ENCODE measurements at regions not wholly inside any gene's neighbourhood (a gene's known extent, or its start where the extent isn't known, plus 50 kb on each side); places are given as distances from the start of the nearest gene placed in this dataset.

- Histone ChIP-seq H3K27me3 (no peaks in the 10 kb centered on the region), H3K4me3 (no peak overlapping the region), H3K27ac (no peak overlapping the region), H3K36me3 (no peaks in the 10 kb centered on the region), H3K4me1 (peaks cover 9% of the 10 kb centered on the region), H3K9me3 (no peaks in the 10 kb centered on the region)
- DNase-seq (ENCODE audit: low spot score in 2 of 2) = no peak
- TF ChIP-seq POLR2AphosphoS5 (IDR thresholded peaks at IDR 0.05) (no peak), EP300 (IDR thresholded peaks at IDR 0.05) (no peak), POLR2A (IDR thresholded peaks at IDR 0.05) (no peak), CTCF (IDR thresholded peaks at IDR 0.05) (no peak)
- WGBS = 61% methylated on average over 2 of the region's 2 CpGs
These were observed 106.5 kb upstream of the LMNTD1 start for GRCh38 chr12:25659621-25660020.

- TF ChIP-seq EP300 (IDR thresholded peaks at IDR 0.05) (no peak), POLR2AphosphoS5 (IDR thresholded peaks at IDR 0.05) (no peak), CTCF (IDR thresholded peaks at IDR 0.05) (no peak), POLR2A (IDR thresholded peaks at IDR 0.05) (no peak)
- 82% methylated on average over 5 of the region's 5 CpGs for WGBS
- H3K4me3 ChIP-seq = no peak overlapping the region
- H3K27me3 ChIP-seq = peaks cover 3% of the 10 kb centered on the region
- DNase-seq (ENCODE audit: low spot score in 2 of 2) = no peak
- no peak overlapping the region for H3K27ac ChIP-seq
- no peaks in the 10 kb centered on the region for H3K36me3 ChIP-seq
- H3K4me1 ChIP-seq = no peaks in the 10 kb centered on the region
- H3K9me3 ChIP-seq = no peaks in the 10 kb centered on the region
These were observed 117.3 kb upstream of the LMNTD1 start for GRCh38 chr12:25670076-25671055.

- no peaks in the 10 kb centered on the region for H3K4me1 ChIP-seq
- H3K36me3 ChIP-seq = no peaks in the 10 kb centered on the region
- 80% methylated on average over 2 of the region's 2 CpGs for WGBS
- H3K27me3 ChIP-seq = peaks cover 3% of the 10 kb centered on the region
- no peak overlapping the region for H3K27ac ChIP-seq
- no peak for DNase-seq (ENCODE audit: low spot score in 2 of 2)
- no peaks in the 10 kb centered on the region for H3K9me3 ChIP-seq
- no peak overlapping the region for H3K4me3 ChIP-seq
- TF ChIP-seq POLR2A (IDR thresholded peaks at IDR 0.05) (no peak), POLR2AphosphoS5 (IDR thresholded peaks at IDR 0.05) (no peak), CTCF (IDR thresholded peaks at IDR 0.05) (no peak), EP300 (IDR thresholded peaks at IDR 0.05) (no peak)
These were observed 122.7 kb upstream of the LMNTD1 start for GRCh38 chr12:25675808-25676207.

GRCh38 chr12:25677232-25677937 lies 124.3 kb upstream of the LMNTD1 start:
- no peaks in the 10 kb centered on the region for H3K36me3 ChIP-seq
- no peak for DNase-seq (ENCODE audit: low spot score in 2 of 2)
- TF ChIP-seq CTCF (IDR thresholded peaks at IDR 0.05) (no peak), POLR2AphosphoS5 (IDR thresholded peaks at IDR 0.05) (no peak), POLR2A (IDR thresholded peaks at IDR 0.05) (no peak), EP300 (IDR thresholded peaks at IDR 0.05) (no peak)
- no peaks in the 10 kb centered on the region for H3K27me3 ChIP-seq
- H3K9me3 ChIP-seq = no peaks in the 10 kb centered on the region
- 87% methylated on average over 4 of the region's 4 CpGs for WGBS
- H3K27ac ChIP-seq = no peak overlapping the region
- H3K4me1 ChIP-seq = no peaks in the 10 kb centered on the region
- no peak overlapping the region for H3K4me3 ChIP-seq

GRCh38 chr12:25681580-25681979 lies 128.5 kb upstream of the LMNTD1 start:
- TF ChIP-seq POLR2A (IDR thresholded peaks at IDR 0.05) (no peak), POLR2AphosphoS5 (IDR thresholded peaks at IDR 0.05) (no peak), CTCF (IDR thresholded peaks at IDR 0.05) (no peak), EP300 (IDR thresholded peaks at IDR 0.05) (no peak)
- Histone ChIP-seq H3K36me3 (no peaks in the 10 kb centered on the region), H3K27ac (no peak overlapping the region), H3K27me3 (no peaks in the 10 kb centered on the region), H3K4me3 (no peak overlapping the region), H3K4me1 (no peaks in the 10 kb centered on the region), H3K9me3 (no peaks in the 10 kb centered on the region)
- DNase-seq (ENCODE audit: low spot score in 2 of 2) = no peak
- 84% methylated on average over 4 of the region's 4 CpGs for WGBS
